GM12875 (cell line): ENCODE measurements at regions not wholly inside any gene's neighbourhood (a gene's known extent, or its start where the extent isn't known, plus 50 kb on each side); places are given as distances from the start of the nearest gene placed in this dataset.

ENCODE experiments used
- H3K4me3 ChIP-seq: one replicate; pipeline ENCODE4 v1.5.1; 2011; ENCODE audit warnings: low read depth, low read length, control low read depth
- TF ChIP-seq, protein P1 (sequence below): IDR thresholded peaks from 2 replicates; pipeline ENCODE4 v1.5.1; 2011; ENCODE audit warnings: low read depth, mild to moderate bottlenecking, control low read depth, inconsistent platforms, low read length, moderate library complexity, borderline replicate concordance; ENCODE audit not compliant: insufficient read depth

GRCh38 chr9:102587281-102587680 lies 407.9 kb upstream of the CYLC2 start:
- TF ChIP-seq, protein P1, sequence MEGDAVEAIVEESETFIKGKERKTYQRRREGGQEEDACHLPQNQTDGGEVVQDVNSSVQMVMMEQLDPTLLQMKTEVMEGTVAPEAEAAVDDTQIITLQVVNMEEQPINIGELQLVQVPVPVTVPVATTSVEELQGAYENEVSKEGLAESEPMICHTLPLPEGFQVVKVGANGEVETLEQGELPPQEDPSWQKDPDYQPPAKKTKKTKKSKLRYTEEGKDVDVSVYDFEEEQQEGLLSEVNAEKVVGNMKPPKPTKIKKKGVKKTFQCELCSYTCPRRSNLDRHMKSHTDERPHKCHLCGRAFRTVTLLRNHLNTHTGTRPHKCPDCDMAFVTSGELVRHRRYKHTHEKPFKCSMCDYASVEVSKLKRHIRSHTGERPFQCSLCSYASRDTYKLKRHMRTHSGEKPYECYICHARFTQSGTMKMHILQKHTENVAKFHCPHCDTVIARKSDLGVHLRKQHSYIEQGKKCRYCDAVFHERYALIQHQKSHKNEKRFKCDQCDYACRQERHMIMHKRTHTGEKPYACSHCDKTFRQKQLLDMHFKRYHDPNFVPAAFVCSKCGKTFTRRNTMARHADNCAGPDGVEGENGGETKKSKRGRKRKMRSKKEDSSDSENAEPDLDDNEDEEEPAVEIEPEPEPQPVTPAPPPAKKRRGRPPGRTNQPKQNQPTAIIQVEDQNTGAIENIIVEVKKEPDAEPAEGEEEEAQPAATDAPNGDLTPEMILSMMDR = no peak
- no peak overlapping the region for H3K4me3 ChIP-seq

DNA sequence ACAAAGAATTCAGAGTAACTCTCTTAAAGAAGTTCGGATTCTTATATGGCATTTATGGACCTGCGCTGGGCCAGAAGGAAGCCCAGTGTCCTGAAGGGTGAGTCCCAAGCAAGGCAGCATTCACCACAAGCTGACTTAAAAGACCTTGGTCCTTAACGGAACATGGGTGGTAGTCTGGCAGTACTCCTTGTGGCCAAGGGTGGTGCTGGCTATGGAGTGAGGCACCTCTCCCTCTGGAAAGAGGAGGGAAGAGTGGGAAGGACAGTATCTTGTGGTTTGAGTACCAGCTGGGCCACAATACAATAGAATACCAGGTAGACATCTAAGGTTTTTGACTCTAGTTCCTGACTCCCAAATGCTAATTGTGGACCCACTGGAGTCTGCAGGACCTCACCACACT lies 425.7 kb upstream of the CYLC2 start:
- TF ChIP-seq, protein P1 = no peak
- H3K4me3 ChIP-seq = no peak overlapping the region

GRCh38 chr9:102551346-102551745 lies 443.8 kb upstream of the CYLC2 start:
- H3K4me3 ChIP-seq = no peak overlapping the region
- TF ChIP-seq, protein P1 = no peak

GRCh38 chr9:102550886-102551285 lies 444.2 kb upstream of the CYLC2 start:
- TF ChIP-seq, protein P1 = no peak
- H3K4me3 ChIP-seq = no peak overlapping the region

- TF ChIP-seq, protein P1 = no peak
Measured at GRCh38 chr9:102550266-102550665, 444.9 kb upstream of the CYLC2 start.

GRCh38 chr9:102534031-102534430 lies 461.1 kb upstream of the CYLC2 start:
- no peak overlapping the region for H3K4me3 ChIP-seq
- TF ChIP-seq, protein P1 = no peak

More at GRCh38 chr9:102550266-102550665, 444.9 kb upstream of the CYLC2 start:
- H3K4me3 ChIP-seq = no peak overlapping the region

DNA sequence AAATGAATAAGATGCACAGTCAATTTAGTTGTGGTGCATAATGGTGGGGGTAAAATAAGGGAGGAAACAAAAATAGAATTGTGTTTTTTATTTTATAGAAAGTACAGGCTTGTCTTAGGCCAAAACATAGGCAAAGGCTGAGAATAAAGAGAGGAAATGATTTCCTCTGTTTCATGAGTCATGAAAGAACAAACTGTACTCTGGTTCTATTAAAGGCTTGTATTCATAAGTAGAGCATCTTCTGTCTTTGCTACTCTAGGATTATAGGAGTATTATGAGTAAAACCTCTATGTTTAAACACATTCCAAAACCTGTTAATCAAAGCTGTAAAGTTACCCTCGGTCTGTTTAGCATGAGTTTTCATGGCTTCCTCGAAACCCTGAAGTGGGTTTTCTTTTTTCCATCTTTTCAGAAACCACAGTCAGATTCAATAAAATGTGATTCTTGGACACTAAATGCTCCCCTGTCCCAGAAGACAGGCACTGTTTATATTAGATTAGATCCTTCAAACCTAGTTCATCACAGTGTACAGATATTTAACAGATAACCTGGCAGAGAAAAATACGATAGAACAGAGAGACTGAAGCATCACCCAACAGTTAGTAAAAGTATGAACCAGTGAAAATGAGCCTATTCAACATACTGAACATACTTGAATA lies 473.9 kb upstream of the CYLC2 start:
- no peak overlapping the region for H3K4me3 ChIP-seq
- TF ChIP-seq, protein P1 = no peak
